ENCODE measurements at regions not wholly inside any gene's neighbourhood (a gene's known extent, or its start where the extent isn't known, plus 50 kb on each side); places are given as distances from the start of the nearest gene placed in this dataset.

DNA sequence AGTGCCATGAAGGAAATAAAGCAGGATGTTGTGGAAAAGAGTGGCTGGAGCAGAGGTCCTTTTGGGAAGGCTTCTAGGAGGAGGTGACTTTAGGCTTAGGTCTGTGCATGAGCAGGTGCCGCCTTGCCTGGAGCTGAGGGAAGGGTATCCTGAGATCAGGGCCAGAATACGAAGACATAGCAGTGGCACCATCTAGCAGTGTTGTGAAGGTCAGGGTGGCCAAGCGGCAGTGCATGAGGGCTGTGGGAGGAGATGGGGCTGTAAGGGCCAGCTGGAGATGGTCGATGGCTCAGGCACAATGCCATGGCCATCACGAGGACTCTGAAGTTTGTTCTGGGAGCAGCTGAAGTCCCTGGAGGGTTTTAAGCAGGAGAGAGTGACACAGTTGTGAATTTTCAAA lies 219.5 kb downstream of the PTPRU start:
- no peak for DNase-seq

DNA sequence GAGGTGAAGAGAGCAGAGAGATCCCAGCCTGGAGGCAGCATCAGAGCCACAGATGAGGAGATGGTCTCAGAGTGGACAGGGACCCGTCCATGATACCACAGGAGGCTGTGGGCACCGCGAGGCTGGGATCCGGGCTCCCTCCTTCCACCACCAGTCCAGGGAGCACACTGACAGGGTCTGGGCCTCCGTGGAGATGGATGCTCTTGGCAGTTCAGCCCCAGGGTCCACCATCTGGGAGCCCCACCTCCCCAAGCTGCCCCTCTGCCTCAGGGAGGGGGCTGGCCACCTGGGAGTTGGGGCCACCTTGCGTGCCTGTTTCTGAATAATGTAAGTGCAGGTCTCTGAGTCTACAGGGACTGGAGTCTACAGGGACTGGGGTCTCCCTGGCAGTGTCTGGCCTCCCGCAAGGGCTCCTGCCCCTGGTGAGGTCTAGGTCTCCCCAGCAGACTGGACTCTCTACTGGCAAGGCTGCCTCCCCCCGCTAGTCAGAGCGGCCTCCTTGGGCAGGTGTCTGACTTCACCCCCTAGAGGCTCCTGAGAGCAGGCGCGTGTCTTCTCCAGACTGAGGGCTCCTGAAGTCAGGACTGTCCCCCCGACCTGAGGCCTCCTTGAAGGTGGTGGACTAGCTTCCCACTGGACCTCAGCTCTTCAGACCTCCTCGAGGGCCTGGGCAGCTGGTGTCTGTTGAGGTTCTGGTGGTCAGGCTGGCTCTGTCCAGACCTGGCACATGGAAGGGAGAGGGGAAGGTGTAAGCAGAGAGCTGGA lies 218.5 kb downstream of the PTPRU start:
- DNase-seq, result no peak

DNA sequence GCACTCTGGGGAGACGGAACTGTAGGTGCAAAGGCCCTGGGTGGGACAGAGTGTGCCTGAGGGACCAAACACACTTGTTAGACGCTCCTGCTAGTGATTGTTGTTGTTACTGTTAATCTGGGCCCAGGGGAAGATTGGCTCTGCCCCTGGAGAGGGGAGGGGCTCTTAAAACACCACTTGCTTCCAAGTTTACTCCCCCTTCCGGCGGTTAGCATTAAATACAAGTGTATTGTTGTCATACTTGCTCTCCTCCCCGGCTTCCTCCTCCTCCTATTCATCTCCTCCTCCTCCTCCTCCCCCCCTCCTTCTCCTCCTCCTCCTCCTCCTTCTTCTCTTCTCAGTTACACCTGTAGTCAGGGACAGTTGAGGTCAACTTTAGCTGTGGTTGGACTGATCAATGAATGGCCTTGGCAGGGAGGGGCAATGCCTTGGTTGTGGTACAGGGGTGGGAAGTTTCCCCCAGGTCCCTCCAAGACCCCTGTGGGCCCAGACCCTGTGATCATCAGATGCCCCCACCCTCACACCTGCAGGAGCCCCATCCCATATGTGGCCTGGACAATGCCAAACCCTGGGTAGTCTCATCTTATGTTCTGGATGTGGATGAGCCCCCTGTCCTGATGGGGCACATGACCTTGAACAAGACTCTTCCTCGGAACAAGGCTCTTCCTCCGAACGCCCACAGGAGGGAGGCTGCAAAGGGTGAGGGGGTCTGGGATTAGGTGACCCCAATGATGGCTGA lies 217.3 kb downstream of the PTPRU start:
- peak in 2 of 3 experiments; percentile 8 to 18 for DNase-seq

DNA sequence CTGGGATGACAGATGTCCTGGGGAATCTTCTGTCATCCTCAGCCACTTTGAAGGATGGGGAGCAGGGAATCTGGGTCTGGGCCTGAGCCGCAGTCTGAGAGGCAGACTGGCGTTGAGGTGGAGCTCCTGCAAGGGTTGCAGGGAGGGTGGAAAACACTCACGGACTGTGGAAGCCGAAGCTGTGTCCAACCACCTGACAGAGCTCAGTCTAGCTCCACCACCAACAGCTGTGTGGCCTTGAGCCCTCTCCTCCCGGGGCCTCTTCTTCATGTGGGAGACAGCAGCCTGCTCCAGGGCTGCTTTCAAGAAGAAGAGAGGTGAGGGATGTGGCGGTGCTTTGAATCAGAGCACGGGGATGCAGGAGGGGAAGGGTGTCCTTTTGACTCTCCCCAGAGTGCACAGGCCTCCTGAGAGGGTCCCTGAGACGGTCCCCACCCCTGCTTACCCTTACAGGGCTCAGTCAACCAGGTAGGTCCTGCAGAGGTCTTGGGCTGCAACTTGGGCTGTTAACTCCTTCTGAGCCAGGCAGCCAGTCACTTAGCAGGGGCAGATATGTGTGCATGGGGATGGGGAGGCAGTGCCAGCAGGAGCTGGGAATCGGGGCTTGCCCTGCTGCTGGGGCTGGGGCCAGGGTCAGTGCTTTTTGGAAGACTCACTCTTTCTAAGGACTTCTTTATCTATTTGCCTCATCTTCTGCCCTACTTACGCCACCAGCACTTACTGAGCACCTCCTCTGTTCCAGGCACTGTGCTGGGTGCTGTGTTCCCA lies 216.3 kb downstream of the PTPRU start:
- no peak for DNase-seq

DNA sequence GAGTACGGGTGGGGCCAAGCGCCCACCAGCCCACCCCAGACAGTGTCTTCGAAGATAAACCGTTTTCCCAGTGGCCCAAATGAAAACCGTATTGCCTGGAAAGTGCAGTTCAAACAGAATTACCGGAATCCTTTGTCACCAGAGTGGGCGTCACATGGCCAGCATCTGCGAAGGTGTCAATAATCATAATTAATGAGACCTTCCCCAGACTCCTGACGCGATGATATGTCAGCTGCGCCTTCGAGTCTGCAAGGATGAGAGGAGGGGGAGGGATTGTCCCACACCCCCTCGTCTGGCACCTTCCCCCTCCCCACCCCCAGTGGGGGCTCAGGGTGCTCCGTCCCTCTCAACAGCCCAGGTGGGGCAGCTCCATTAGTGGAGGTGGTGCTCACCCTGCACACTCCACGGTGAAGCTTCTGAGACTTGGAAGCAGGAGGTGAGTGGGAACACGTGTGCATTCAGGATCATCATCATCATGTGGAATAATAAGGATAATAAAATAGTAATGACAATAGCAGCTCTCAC lies 215.1 kb downstream of the PTPRU start:
- peak in 2 of 3 experiments; percentile 45 to 70 for DNase-seq

DNA sequence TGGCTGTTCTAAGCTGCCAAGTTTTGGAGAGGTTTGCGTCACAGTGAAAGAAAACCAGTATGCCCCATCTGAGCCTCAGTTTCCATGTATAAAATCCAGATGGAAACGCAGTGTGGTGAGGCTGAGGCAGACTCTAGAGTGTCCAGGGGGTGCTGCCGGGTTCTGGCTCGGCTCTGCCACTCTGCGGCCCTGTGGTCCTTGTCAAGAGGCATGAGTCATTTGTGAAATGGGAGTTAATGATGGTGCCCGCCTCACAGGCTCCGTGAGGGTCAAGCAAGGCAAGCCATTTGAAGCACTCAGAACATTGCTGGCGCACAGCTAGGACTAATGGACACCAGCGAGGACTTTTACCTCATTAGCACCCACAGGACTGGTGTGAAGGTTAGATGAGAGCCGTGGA lies 214.3 kb downstream of the PTPRU start:
- no peak for DNase-seq

DNA sequence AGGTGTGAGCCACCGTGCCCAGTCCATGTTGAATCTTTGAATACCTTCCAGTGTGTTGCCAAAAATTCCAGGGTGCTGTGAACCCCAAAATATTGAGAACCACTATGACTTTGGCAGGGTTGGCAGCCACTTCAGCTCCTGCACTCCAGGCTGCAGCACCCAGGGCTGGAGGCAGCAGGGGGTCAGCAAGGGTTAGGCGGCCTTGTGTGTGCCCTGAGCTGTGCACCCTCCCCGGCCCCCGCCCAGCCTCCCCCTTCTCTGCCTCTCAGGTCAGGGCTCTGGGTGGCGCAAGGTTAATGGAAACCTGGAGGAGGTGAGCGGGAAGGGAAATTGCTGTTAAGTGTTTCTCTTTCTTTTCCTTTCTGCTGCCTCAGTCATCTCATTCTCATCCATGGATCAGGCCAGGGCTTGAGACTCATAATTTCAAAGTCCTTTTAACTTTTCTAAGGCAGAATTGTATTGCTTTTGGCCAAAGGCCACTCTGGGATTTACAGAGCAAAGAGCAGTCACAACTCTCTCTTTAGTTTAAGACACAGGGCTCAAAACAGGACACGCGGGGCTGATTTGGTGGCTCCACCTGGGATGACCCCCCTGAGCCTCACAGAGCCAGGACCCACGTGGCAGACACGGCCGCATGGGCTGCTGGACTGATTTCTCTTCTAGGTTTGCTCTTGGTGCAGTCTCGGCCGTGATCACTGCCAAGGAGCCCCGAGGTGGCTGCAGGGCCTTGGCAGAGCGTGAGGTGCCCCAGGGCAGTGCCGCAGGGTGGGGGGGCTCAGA lies 212.3 kb downstream of the PTPRU start:
- DNase-seq, result no peak

DNA sequence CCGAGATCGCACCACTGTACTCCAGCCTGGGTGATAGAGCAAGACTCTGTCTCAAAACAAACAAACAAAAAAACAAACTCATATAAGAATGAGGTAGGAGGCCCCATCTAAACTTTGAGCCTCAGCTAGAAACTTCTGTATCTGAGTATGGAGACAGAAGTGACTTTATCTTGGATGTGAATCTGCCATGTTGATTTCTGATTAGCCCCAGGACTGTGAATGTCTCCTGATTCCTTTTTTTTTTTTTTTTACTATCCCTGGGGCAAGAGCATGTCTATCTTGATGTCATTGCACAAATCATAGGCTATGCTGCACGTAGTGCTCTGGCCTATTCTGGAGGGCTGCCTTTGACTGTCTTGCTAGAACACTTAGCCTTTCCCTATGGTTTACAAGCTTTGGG lies 211.0 kb downstream of the PTPRU start:
- DNase-seq, result no peak

DNA sequence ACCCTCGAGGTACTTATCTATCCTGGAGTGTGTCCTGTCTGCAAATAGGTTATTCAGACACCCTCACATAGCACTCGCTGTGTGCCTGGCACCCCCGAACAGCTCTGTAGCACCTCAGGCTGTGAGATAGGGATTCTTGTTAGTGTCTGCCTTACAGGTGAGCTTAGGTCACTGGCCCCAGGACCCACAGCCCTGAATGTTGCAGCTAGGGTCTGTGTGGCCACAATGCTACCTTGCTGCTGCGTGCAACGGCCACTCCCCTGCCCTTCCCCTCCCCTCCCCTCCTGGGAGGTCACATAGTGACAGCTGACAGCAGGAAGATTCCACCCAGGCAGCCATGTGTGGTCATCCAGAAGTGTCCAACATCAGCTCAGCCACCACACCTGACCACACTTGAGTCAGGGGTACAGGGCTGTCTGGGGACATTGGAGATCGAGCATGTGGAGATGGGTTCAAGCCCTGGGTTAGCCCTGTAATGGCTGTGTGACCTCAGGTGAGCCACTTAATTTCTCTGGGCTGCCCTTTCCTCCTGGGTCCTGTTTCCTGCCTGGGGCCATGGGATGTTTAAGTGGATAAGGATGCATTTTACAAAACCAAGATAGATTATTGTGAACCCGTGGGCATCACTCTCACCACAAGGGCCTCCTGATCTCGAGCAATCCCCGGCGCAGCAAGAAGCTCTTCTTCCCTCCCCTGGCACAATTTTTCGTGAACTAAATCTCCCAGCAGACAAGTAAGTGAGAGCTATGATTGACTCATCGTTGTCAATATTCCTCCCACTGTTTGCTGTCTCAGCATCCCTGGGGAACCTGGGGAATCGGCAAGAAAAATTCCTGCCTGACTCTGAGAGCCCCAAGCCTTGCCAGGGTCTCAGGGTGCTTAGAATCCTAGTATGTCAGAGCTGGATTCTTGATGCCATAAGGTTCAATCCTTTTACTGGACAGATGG lies 208.7 kb downstream of the PTPRU start:
- DNase-seq, result no peak

DNA sequence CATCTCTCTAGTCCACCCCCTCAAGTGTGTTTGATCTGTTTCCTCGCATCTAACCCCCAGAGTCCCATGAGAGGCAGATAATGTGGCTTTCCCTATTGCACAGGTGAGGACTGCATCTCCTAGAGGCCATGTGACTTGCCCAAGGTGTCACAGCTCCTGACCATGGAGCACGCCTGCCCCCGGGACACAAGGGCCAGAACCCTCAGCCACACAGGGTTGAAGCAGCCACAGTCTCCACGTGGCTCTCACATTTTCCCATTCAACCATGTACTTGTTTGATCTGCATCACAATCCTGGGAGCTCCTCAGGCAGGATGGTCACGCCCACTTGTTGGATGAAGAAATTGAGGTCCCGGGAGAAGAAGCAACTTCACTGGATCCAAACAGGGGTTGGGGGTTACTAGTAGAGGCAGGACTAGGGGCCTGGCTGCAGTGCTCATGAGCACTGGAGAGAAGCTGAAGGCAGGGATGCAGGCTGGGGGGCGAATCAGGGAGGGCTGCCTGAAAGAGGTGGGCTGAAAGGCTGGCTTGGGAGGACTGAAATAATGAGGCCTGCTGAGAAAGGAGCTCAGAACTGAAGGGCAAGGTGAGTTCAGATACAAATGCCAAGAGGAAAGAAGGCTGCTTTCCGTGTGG lies 207.9 kb downstream of the PTPRU start:
- DNase-seq, result no peak

DNA sequence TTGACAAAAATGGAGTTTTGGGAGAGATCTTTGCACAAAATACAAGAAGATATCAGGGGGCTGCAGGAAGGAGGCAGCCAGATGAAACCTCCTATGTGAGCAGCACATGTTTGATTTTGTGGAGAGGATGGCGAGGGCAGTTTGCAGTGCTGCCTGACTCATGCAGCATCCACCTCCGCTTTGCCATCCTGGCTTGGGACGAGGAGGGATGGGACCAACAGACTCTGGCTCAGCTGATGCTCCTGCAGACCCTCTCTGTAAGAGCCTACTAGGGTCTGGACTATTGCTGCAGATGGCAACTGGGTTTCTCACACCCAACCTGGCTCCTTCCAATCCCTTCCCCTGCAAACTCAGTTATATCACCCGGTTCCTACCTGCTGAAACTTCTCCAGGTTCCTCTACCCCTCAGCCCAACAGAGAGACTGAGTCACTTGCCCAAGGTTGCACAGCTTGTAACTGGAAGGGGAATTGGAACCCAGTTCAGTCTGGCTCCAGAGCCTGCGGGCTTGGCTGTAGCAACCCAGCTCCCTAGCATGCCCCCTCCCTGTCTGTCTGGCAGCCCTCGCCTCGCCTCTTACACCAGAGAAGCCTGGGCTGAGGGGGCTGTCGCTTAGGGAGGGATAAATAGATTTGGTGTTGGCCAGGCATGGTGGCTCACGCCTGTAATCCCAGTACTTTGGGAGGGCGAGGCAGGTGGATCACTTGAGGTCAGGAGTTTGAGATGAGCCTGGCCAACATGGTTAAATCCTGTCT lies 205.8 kb downstream of the PTPRU start:
- DNase-seq, result no peak

DNA sequence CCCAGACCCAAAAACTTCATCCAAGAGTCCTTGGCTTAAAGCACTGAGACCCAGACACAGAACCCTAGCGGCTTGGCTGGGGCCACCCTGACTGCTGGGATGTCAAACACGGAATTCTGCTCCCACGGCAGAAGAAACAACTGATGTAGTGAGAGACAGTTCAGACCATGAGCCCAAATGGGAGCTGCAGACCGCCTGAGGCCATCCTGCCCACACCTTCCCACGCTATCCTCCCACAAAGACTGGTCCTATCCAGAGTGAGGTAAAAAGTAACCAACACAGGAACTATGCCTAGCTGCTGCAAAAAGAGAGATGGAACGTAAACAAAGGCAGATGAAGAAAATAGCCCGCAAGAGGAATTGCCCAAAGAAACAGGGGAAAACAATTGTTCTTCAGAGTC lies 203.3 kb downstream of the PTPRU start:
- DNase-seq, result no peak

DNA sequence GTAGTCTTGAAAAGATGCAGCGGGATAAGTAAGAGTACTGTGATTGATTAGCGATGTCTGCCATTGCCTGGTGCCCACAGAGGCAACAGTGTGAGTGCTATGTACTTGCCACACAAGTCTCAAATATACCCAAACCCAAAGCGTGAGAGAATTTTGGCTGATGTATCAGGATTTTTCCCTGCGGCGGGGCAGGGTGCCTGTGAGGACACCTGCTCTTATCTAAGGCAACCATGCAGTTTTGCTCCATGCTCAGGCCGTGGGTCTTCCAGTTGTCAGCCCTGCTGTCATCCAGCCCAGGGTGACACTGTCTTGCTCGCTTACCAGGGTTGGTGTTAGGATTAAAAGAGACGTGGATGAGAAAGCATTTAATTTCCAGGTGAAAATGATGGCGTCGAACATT lies 202.7 kb downstream of the PTPRU start:
- no peak for DNase-seq

DNA sequence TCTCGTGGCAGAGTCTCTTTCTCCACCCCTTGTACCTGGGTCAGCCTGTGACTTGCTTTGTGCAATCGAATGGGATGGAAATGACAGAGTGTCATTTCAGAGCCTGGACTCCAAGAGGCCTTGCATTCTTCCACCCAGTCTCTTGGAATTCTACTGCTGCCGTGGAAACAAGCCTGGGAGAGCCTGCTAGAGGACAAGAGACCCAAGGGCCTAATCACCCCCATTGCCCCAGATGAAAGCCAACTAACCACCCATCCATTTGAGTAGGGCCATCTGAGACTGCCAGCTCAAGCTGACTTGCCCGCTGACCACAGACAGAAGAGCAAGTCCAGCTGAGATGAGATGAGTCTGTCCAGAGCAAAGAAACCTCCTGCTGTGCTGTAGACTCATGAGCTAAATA lies 201.6 kb downstream of the PTPRU start:
- DNase-seq, result no peak

DNA sequence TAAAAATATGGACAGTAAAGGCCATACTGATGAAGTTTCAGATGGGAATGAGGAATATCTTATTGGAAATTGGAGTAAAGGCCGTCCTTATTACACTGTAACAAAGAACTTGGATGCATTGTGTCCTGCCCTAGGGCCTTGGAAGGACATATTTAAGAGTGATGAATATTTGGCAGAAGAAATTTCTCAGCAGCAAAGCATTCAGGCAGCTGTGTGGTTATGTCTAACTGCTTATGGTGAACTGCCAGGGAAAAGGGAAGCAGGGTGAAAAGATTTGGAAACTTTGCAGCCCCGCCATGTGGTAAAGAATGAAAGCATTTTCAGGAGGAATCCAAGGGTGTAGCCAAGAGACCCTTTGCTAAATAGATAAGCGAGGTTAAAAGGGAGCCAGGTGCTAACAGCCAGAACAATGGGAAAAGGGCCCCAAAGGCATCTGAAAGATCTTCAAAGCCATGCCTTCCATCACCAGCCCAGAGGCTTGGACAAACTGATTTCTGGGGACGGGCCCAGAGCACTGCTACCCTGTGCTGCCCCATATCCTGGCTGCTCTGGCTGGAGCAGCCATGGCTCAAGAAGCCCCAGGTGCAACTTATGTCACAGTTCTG lies 200.0 kb downstream of the PTPRU start:
- DNase-seq, result no peak

DNA sequence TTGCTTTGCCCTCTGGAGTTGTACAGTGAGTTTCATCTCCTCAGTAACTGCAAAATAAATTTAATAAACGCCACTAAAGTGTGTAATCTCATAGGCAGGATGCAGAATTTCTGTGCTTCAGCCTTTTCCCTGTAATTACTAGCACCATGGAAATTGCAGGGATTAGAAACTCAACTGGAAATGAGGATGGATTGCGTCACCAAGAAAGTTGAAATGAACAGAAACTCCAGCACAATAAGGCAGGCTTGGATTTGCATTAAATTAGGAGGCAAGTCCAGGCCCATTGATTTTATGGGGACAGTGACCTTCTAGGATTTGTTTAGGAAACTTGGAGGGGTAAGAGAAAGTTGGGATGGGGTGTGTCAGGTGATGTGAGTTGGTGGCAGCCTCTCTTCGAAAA lies 197.5 kb downstream of the PTPRU start:
- DNase-seq, result no peak

DNA sequence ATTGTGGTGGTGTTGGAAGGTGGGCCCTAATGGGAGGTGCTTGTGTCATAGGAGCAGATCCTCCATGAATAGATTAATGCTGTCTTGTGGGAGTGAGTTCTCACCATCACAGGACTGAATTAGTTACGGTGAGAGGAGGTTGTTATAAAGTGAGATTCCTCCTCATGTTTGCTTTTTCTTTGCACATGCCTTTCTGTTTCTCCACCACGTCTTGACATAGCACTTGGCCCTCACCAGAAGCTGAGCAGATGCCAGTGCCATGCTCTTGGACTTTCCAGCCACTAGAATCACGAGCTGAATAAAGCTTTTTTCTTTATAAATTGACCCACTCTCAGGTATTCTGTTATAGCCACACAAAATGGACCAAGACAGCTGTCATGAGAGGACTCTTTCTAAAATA lies 194.8 kb downstream of the PTPRU start:
- DNase-seq, result no peak

DNA sequence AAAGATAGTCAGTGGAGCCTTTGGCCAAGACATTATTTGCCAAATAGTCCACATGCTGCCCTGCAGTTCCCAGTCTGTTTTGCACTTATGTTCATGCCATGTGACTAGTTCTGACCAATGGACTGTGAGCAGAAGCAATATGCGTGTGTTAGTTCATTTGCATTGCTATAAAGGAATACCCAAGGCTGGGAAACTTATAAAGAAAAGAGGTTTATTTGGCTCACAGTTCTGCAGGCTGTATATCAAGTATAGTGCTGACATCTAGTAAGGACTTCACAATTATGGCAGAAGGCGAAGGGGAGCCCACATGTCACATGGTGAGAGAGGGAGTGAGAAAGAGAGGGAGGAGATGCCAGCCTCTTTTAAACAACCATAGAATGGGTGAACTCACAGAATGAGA lies 193.3 kb downstream of the PTPRU start:
- DNase-seq, result no peak

DNA sequence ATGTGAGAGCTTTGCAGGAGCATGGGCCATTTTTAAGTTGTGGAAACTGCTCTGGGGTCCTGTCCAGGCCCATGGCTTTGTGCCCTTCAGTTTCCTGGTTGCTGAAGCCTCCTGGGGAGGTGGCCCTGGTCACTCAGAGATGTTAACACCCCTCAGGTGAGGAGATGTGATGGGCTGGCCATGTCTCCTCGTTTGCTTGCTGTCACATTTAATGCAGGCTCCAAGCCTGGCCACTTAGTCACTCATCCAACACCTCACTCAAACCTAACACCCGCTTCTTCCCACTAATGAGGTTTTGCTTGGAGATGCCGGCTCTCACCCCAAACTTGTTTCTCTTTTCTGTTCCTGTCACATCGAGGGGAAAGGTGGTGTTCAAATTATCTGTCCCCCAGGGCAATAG lies 192.7 kb downstream of the PTPRU start:
- no peak for DNase-seq

DNA sequence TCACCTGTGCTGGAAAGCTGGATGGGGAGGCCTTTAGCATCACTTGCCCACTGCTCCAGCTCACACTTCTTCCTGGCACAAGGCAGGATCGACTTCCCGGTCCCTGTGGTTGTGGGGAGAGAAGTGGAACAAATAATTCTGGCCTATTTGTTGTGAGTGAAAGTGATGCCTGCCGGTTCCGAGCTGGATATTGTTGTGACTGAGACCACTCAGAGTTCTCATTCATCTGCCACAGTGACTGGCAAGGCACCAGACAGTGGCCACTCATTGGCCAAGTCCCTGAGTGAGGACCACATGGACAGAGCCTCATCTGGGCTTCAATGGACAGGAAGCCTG lies 191.9 kb downstream of the PTPRU start:
- no peak for DNase-seq

Data from NCI-H1417 (cell line).